ENCODE measurements at regions not wholly inside any gene's neighbourhood (a gene's known extent, or its start where the extent isn't known, plus 50 kb on each side); places are given as distances from the start of the nearest gene placed in this dataset.
"Not testable (repeated sequence)": the region's sequence is repeated elsewhere in the genome, so short reads cannot be mapped to it uniquely, and the experiment has no call there.

DNA sequence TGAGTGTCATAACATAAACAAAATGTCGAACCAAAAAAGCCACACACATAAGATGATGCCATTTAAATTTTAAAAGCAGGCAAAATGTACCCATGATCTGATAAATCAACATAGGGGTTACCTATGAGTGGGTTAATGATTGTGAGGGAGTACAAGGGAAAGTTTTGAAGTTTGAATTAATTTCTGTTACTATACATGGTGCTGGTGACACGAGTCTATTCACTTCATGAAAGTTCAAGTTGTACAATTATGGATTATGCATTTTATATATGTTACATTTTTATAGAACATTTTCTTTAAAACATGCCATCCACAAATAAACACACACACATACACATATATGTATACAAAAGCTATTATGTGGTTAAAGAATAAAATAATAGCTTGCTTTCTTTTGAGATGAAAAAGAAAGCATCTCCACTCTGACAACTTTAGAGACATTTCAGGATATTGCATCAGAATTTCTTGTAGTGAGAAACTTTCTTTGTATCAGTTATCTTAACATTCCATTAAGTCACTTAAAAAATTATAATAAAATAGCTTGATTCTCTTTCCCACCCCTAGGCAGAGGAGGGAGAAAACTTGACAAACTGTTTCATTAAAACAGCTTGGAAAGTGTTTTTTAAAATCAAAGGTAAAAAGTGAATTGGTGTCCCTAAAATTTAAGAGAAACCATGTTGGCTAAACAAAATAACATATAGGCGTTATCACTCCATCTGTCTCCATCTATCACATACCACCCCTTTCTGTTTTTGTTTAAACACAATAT is 891.8 kb upstream of the NDST4 start:
- DNase-seq, result no peak

DNA sequence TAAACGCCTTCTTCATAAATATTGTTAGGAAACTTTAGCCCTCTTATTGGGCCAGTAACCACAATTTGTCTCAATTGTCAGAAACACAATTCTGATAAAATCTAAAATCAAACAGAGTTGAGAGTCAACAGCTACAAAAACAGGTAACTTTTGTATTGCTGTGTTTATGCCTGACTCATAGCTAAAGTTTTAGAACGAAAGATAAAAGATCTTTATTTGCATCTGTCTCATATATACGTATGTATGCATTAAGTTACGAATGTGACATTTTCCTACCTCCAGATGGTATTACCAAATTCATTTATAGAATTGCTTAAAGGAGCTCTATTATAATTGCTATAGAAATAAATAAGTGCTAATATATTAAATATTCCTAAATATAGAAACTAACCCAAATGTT is 887.9 kb upstream of the NDST4 start:
- DNase-seq, result no peak

GRCh38 chr4:115986573-115986972 is 873.2 kb upstream of the NDST4 start:
- DNase-seq, result no peak

GRCh38 chr4:115975421-115976001 is 862.1 kb upstream of the NDST4 start:
- DNase-seq, result not testable (repeated sequence)

GRCh38 chr4:115973768-115974167 is 860.3 kb upstream of the NDST4 start:
- DNase-seq, result no peak

- DNase-seq, result no peak
Observed at GRCh38 chr4:115972967-115973366, 859.5 kb upstream of the NDST4 start.

DNA sequence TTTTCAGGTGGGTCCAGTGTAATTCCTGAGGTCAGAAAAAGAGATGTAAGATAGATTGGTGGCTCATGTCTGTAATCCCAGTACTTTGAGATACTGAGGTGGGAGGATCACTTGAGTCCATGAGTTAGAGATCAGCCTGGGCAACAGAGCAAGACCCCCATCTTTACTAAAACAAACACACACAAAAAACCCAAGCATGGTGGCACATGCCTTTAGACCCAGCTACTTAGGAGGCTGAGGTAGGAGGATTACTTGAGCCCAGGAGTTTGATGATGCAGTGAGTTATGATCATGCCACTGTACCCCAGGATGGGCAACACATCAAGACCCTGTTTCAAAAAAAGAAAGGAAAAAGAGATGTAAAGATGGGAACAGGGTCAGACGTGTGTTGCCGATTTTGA is 857.4 kb upstream of the NDST4 start:
- no peak for DNase-seq

DNA sequence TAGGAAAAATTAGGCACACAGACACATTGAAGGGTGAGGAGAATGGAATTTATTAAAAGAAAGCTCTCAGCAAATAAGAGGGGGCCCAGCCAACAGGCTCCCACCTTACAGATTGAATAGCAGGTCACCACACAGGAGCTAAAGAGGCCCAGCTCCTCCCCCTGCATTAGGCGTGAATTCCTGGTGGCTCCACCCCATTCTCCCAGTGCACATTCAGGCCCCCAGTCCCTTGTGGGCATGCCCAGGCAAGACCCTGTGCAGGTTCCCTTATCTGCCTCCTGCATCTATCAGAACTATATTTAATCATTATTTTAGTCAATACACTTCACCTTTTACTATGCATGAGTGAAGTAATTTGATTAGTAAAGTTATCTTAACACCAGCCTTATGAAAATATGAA is 856.3 kb upstream of the NDST4 start:
- DNase-seq, result no peak

- no peak for DNase-seq
Observed at GRCh38 chr4:115965588-115965987, 852.2 kb upstream of the NDST4 start.

DNA sequence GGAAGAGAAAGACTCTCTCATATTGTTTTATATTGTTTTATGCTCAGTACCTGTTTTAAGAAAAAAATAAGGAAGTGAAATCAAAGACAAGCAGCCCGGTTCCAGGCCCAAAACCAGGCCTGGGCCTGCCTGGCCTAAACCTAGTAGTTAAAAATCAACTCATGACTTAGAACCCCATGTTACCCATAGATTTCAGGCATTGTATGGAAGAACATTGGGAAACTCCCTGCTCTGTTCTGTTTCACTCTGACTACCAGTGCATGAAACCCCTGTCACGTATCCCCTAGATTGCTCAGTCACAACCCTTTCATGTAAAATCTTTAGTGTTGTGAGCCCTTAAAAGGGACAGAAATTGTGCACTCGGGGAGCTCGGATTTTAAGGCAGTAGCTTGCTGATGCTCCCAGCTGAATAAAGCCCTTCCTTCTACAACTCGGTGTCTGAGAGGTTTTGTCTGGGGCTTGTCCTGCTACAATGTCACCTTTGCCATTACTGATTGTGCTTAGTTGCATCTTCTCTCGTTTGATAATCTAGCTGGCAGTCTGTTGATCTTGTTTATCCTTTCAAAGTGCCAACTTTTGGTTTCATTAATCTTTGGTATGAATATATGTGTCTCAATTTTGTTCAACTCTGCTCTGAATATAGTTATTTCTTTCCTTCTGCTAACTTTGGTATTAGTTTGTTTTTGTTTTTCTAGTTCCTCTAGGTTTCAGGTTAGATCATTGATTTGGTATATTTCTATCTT is 842.8 kb upstream of the NDST4 start:
- DNase-seq, result not testable (repeated sequence)

- no peak for DNase-seq
Observed at GRCh38 chr4:115950806-115951205, 837.4 kb upstream of the NDST4 start.

DNA sequence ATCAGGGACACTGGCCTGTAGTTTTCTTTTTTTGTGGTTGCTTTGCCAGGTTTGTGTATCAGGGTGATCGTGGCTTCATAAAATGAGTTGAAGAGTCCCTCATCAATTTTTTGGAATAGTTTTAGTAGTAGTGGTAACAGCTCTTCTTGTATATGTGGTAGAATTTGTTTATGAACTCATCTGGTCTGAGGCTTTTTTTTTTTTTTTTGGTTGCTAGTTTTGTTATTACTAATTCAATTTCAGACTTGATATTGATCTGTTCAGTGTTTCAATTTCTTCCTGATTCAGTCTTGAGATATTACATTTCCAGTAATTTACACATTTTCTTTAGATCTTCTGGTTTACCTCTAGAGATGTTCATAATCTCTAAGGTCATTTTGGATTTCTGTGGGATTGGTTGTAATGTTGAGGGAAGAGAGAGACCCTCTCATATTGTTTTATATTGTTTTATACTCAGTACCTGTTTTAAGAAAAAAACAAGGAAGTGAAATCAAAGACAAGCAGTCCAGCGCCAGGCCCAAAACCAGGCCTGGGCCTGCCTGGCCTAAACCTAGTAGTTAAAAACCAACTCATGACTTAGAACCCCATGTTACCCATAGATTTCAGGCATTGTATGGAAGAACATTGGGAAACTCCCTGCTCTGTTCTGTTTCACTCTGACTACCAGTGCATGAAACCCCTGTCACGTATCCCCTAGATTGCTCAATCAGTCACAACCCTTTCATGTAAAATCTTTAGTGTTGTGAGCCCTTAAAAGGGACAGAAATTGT is 836.7 kb upstream of the NDST4 start:
- DNase-seq, result not testable (repeated sequence)

GRCh38 chr4:115945026-115945425 is 831.6 kb upstream of the NDST4 start:
- no peak for DNase-seq

DNA sequence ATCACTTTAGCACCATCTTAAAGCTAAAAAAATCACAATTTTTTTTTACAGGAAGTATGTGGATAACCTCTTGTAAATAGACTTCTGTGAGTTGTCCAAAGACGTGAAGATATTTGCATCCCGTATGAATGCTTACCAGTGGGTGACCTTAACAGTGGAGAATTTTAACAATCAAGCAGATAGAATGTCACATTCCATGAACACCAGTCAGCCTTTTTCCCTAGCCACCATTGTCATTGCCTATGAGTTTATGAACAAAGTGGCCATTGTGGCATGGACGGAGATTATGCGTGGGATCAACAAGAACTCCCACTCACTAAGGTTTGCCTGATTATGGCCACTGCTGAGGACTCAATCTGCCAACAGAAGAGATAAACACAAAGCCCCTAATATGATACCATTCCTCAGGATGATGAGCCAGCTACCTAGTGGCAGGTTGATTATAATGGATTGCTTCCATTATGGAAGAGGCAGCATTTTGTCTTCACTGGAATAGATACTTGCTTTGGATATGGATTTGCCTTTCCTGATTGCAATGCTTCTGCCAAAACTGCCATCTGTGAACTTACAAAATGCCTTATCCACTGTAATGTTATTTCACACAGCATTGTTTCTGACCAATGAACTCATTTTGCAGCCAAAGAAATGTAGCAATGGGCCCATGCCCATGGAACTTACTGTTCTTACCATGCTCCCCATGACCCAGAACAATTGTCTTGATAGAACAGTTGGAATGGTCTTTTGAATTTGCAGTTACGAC is 830.9 kb upstream of the NDST4 start:
- no peak for DNase-seq

DNA sequence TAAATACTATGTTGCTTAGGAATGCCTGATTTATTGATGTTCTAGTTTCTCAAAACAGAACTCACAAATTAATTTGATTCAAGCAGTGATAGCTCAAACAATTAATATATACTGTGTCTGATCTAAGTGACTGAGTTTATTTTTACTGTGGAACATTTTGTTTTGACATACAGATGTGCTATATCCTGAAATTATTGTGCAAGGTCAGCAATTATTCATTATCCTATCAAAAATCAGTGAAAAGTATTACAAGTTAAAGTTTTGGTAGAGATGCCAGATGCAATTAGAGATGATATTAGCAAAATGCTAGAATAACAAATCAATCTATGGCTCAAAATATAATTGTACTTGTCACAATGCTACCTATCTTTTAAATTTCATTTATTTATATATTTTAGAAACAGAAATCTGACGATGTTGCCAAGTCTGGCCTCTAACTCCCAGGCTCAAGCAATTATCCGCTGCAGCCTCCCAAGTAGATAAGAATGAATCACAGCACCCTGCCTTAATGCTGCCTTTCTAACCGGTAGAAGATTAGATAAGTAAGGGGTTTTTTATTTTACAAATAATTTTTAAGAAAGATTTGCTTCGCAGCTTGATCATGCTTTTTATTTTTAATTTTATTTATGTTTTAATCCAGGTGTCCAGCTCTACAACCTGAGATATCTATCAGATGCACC is 825.5 kb upstream of the NDST4 start:
- no peak for DNase-seq

GRCh38 chr4:115929373-115929772 is 816.0 kb upstream of the NDST4 start:
- no peak for DNase-seq

GRCh38 chr4:115927382-115927781 is 814.0 kb upstream of the NDST4 start:
- DNase-seq, result no peak

- no peak for DNase-seq
Observed at GRCh38 chr4:115923152-115923551, 809.7 kb upstream of the NDST4 start.

DNA sequence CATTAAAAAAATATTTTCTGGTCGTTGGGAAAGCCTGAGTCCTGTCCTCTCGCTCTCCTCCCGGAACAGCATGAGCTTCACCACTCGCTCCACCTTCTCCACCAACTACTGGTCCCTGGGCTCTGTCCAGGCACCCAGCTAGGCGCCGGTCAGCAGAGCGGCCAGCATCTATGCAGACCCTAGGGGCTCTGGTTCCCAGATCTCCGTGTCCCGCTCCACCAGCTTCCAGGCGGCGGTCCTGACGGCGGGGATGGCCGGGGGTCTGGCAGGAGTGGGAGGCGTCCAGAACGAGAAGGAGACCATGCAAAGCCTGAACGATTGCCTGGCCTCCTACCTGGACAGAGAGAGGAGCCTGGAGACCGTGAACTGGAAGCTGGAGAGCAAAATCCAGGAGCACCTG is 807.2 kb upstream of the NDST4 start:
- DNase-seq, result no peak

DNA sequence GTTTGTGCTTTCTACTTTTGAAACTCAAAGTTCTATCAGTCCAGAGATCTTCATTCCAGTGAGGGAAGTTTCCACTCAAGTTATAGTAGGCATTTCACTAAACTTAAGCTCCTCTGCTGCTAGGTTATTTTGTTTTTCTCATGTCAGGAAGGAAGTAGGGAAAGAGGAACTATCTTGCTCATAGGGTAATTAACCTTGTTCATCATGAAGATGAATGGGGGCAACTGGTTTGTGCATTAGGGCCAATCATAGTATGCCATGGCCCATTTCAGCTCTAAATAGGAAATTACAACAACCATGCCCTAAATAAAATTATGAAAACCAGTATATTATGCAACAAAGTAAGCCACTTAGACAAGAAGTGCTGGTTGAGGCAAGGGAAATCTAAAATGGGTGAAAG is 804.7 kb upstream of the NDST4 start:
- no peak for DNase-seq

GRCh38 chr4:115906428-115906827 is 793.0 kb upstream of the NDST4 start:
- DNase-seq, result no peak

DNA sequence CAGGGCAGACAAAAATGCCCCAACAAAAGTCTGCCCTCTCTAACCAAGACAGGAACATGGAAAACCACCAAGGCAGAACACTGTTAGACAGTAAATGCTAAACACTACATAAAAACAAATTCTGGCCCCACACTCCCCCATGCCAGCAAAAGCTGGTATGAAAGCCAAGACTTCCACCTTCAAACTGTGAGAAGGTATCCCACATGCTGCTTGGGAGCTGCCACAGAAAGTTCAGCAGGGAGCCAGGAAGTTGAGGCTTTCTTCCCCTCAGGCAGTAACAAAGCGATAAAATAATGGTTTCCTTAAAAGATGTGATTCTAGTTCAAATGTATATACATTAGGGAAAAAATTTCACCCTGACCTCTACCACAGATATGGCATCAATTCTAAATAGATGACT is 770.4 kb upstream of the NDST4 start:
- no peak for DNase-seq
